GM23248 (cell line): ENCODE measurements at regions not wholly inside any gene's neighbourhood (a gene's known extent, or its start where the extent isn't known, plus 50 kb on each side); places are given as distances from the start of the nearest gene placed in this dataset.

Experiments used
- DNase-seq: peaks from one replicate; pipeline ENCODE4 v3.0.0-alpha.2; 2015
- H2AFZ ChIP-seq: fragments of 200-600 bp; sonication (generic); 2 replicates; pipeline ENCODE4 v1.6.1; 2016; ENCODE audit warnings: antibody characterized with exemption
- H3F3A ChIP-seq: fragments of 200-600 bp; sonication (generic); 2 replicates; pipeline ENCODE4 v1.6.1; 2016; ENCODE audit warnings: mild to moderate bottlenecking, antibody characterized with exemption, mixed run types; ENCODE audit not compliant: insufficient read depth
- H3K27ac ChIP-seq: fragments of 200-600 bp; sonication (generic); 2 replicates; pipeline ENCODE4 v1.5.1; 2016; ENCODE audit warnings: mild to moderate bottlenecking
- H3K27me3 ChIP-seq: fragments of 200-600 bp; sonication (generic); replicated peaks from 2 replicates; pipeline ENCODE4 v1.6.1; 2016; ENCODE audit warnings: mild to moderate bottlenecking; ENCODE audit not compliant: insufficient read depth
- H3K36me3 ChIP-seq: fragments of 200-600 bp; sonication (generic); 2 replicates; pipeline ENCODE4 v1.6.1; 2016; ENCODE audit warnings: low read depth, mild to moderate bottlenecking
- H3K4me1 ChIP-seq: fragments of 200-600 bp; sonication (generic); 2 replicates; pipeline ENCODE4 v1.6.1; 2016; ENCODE audit warnings: mild to moderate bottlenecking; ENCODE audit not compliant: insufficient read depth
- H3K4me2 ChIP-seq: fragments of 200-600 bp; sonication (generic); one replicate; pipeline ENCODE4 v1.6.1; 2016; ENCODE audit warnings: mild to moderate bottlenecking; ENCODE audit not compliant: unreplicated experiment
- H3K4me3 ChIP-seq: fragments of 200-600 bp; sonication (generic); 2 replicates; pipeline ENCODE4 v1.5.1; 2016; ENCODE audit warnings: mild to moderate bottlenecking
- H3K79me2 ChIP-seq: fragments of 200-600 bp; sonication (generic); 2 replicates; pipeline ENCODE4 v1.6.1; 2016; ENCODE audit warnings: mild to moderate bottlenecking; ENCODE audit not compliant: insufficient read depth
- H3K9ac ChIP-seq: fragments of 200-600 bp; sonication (generic); 2 replicates; pipeline ENCODE4 v1.6.1; 2016; ENCODE audit warnings: mild to moderate bottlenecking
- H3K9me2 ChIP-seq: fragments of 200-600 bp; sonication (generic); 2 replicates; pipeline ENCODE4 v1.6.1; 2016; ENCODE audit warnings: mixed run types, mild to moderate bottlenecking, moderate library complexity; ENCODE audit not compliant: insufficient read depth
- H3K9me3 ChIP-seq: fragments of 200-600 bp; sonication (generic); one replicate; pipeline ENCODE4 v1.6.1; 2017; ENCODE audit warnings: low read depth
- H4K20me1 ChIP-seq: fragments of 200-600 bp; sonication (generic); 2 replicates; pipeline ENCODE4 v1.6.0; 2016; ENCODE audit not compliant: insufficient read depth
- EZH2 ChIP-seq: fragments of 200-600 bp; sonication (generic); IDR thresholded peaks from 2 replicates; pipeline ENCODE4 v1.6.1; 2018; ENCODE audit warnings: antibody characterized with exemption, mild to moderate bottlenecking; ENCODE audit not compliant: insufficient read depth, poor library complexity, severe bottlenecking
- EZH2phosphoT487 ChIP-seq: fragments of 200-600 bp; sonication (generic); IDR thresholded peaks from 2 replicates; pipeline ENCODE4 v1.6.1; 2018; ENCODE audit warnings: antibody characterized with exemption, moderate library complexity, mild to moderate bottlenecking, low read depth; ENCODE audit not compliant: insufficient read depth
- WGBS, 2 experiments: methylation state at CpG; one replicate each; pipeline ENCODE4 v1.1.6; 2015 to 2017; ENCODE audit warnings: low lambda C conversion rate in 2 of 2, low coverage in 1 of 2; ENCODE audit errors: missing lambda C conversion rate in 2 of 2; 5-methylcytosine and 5-hydroxymethylcytosine counted together
- in situ Hi-C: fragments of 300-500 bp; cut with MboI; formaldehyde crosslinking; loops from 2 replicates; pipeline ENCODE4 v1.15.0; 2020

GRCh38 chr6:2448826-2449571 lies 203.6 kb upstream of the GMDS start:
- in situ Hi-C loops, result loop anchor here (10.0 kb wide), 1 partner anchor 854 kb away; no protein-coding TSS in a partner anchor
- Histone ChIP-seq H3K9ac (0 out of 2 replicates have a peak overlapping the region, but pooled peaks have one; percentile 20), H4K20me1 (no peaks in the 10 kb centered on the region), H3K79me2 (no peaks in the 10 kb centered on the region), H3K27me3 (no peaks in the 10 kb centered on the region), H3K9me3 (no peaks in the 10 kb centered on the region), H2AFZ (peak overlapping the region; percentile 80), H3K4me2 (peak overlapping the region; percentile 99), H3K27ac (no peak overlapping the region), H3K4me3 (peak overlapping the region; percentile 76), H3F3A (no peaks in the 10 kb centered on the region), H3K4me1 (0 out of 2 replicates have a peak, but pooled peaks cover 13% of the 10 kb centered on the region), H3K36me3 (no peaks in the 10 kb centered on the region), H3K9me2 (no peaks in the 10 kb centered on the region)
- TF ChIP-seq EZH2phosphoT487 (no peak), EZH2 (no peak)
- peak; percentile 84 for DNase-seq
- 30 to 31% methylated on average over 22 of the region's 22 CpGs for WGBS, 2 experiments

- Histone ChIP-seq H3K36me3 (no peaks in the 10 kb centered on the region), H3K79me2 (no peaks in the 10 kb centered on the region), H4K20me1 (no peaks in the 10 kb centered on the region), H3K27ac (no peak overlapping the region), H3K9me3 (no peaks in the 10 kb centered on the region), H3K9ac (no peak overlapping the region), H3K4me2 (no peak overlapping the region), H3K27me3 (no peaks in the 10 kb centered on the region), H3K4me1 (0 out of 2 replicates have a peak, but pooled peaks cover 13% of the 10 kb centered on the region), H2AFZ (no peak overlapping the region), H3F3A (no peaks in the 10 kb centered on the region), H3K4me3 (no peak overlapping the region), H3K9me2 (no peaks in the 10 kb centered on the region)
- TF ChIP-seq EZH2phosphoT487 (no peak), EZH2 (no peak)
- in situ Hi-C loops, result loop anchor here (10.0 kb wide), 1 partner anchor 853 kb away; no protein-coding TSS in a partner anchor
- 32 to 41% methylated on average over 3 of the region's 3 CpGs for whole genome bisulfite sequencing, 2 experiments
- peak; percentile 28 for DNase-seq
These were observed 202.5 kb upstream of the GMDS start for GRCh38 chr6:2447931-2448330.

- Histone ChIP-seq H3K9me3 (no peaks in the 10 kb centered on the region), H3K36me3 (no peaks in the 10 kb centered on the region), H3K9ac (no peak overlapping the region), H3F3A (no peaks in the 10 kb centered on the region), H3K27me3 (no peaks in the 10 kb centered on the region), H3K79me2 (no peaks in the 10 kb centered on the region), H3K27ac (no peak overlapping the region), H3K4me2 (no peak overlapping the region), H2AFZ (no peak overlapping the region), H4K20me1 (no peaks in the 10 kb centered on the region), H3K4me3 (no peak overlapping the region), H3K4me1 (0 out of 2 replicates have a peak, but pooled peaks cover 13% of the 10 kb centered on the region), H3K9me2 (no peaks in the 10 kb centered on the region)
- WGBS, 2 experiments, result 66 to 72% methylated on average over 4 of the region's 4 CpGs
- in situ Hi-C loops, result loop anchor here (10.0 kb wide), 1 partner anchor 853 kb away; no protein-coding TSS in a partner anchor
- TF ChIP-seq EZH2 (no peak), EZH2phosphoT487 (no peak)
- no peak for DNase-seq
These were observed 202.0 kb upstream of the GMDS start for GRCh38 chr6:2447318-2447920.

- H2AFZ ChIP-seq, result no peak overlapping the region
- H3F3A ChIP-seq, result no peaks in the 10 kb centered on the region
- H3K9me3 ChIP-seq, result no peaks in the 10 kb centered on the region
- H3K9ac ChIP-seq, result no peak overlapping the region
- no peaks in the 10 kb centered on the region for H4K20me1 ChIP-seq
- 37 to 38% methylated on average over 5 of the region's 5 CpGs for WGBS, 2 experiments
- no peak overlapping the region for H3K27ac ChIP-seq
- no peaks in the 10 kb centered on the region for H3K9me2 ChIP-seq
- H3K79me2 ChIP-seq, result no peaks in the 10 kb centered on the region
- in situ Hi-C loops, result loop anchor here (10.0 kb wide), 1 partner anchor 847 kb away; no protein-coding TSS in a partner anchor
- H3K4me3 ChIP-seq, result no peak overlapping the region
- H3K27me3 ChIP-seq, result peaks cover 7% of the 10 kb centered on the region
- no peaks in the 10 kb centered on the region; the same call in 1 of the 2 replicates for H3K4me1 ChIP-seq
- no peaks in the 10 kb centered on the region for H3K36me3 ChIP-seq
- peak; percentile 20 for DNase-seq
- H3K4me2 ChIP-seq, result no peak overlapping the region
- TF ChIP-seq EZH2 (no peak), EZH2phosphoT487 (no peak)
These were observed 196.4 kb upstream of the GMDS start for GRCh38 chr6:2441601-2442475.
